ENCODE measurements at regions not wholly inside any gene's neighbourhood (a gene's known extent, or its start where the extent isn't known, plus 50 kb on each side); places are given as distances from the start of the nearest gene placed in this dataset.

DNA sequence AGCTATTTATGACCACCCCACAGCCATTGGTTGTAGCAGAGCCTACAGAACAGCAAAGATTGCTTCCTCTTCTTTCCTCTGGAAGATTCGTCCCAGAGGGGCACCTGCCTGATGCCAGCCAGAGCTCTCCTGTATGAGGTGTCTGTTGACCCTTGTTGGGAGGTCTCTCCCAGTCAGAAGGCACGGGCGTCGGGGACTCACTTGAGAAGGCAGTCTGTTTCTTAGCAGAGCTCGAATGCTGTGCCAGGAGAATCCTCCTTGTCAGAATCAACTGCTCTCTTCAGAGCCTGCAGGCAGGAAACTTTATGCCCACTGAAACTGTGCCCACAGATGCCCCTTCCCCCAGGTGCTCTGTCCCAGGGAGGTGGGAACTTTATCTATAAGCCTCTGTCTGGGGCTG is 479.5 kb upstream of the IZUMO3 start:
- TF ChIP-seq, protein P1, sequence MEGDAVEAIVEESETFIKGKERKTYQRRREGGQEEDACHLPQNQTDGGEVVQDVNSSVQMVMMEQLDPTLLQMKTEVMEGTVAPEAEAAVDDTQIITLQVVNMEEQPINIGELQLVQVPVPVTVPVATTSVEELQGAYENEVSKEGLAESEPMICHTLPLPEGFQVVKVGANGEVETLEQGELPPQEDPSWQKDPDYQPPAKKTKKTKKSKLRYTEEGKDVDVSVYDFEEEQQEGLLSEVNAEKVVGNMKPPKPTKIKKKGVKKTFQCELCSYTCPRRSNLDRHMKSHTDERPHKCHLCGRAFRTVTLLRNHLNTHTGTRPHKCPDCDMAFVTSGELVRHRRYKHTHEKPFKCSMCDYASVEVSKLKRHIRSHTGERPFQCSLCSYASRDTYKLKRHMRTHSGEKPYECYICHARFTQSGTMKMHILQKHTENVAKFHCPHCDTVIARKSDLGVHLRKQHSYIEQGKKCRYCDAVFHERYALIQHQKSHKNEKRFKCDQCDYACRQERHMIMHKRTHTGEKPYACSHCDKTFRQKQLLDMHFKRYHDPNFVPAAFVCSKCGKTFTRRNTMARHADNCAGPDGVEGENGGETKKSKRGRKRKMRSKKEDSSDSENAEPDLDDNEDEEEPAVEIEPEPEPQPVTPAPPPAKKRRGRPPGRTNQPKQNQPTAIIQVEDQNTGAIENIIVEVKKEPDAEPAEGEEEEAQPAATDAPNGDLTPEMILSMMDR (conservative IDR thresholded peaks at IDR 0.05) = no peak
- no peak for TF ChIP-seq ZFX (IDR thresholded peaks at IDR 0.05)

Measured in C4-2B (cell line).